ENCODE measurements at regions not wholly inside any gene's neighbourhood (a gene's known extent, or its start where the extent isn't known, plus 50 kb on each side); places are given as distances from the start of the nearest gene placed in this dataset.

GRCh38 chr3:156610154-156610553, 55.2 kb upstream of the SSR3 start:
- Histone ChIP-seq H3K4me1 (ENCODE audit: insufficient read depth, low read length) (peaks cover 9% of the 10 kb centered on the region), H3K27ac (ENCODE audit: low read length) (no peak overlapping the region), H4K20me1 (ENCODE audit: low read length) (no peaks in the 10 kb centered on the region), H3F3A (ENCODE audit: low read length, unreplicated experiment) (no peaks in the 10 kb centered on the region), H3K9me3 (ENCODE audit: low read length) (no peaks in the 10 kb centered on the region), H3K9ac (ENCODE audit: low read length) (no peak overlapping the region), H3K4me2 (ENCODE audit: low read length) (no peak overlapping the region), H3K36me3 (ENCODE audit: low read depth, low read length) (no peaks in the 10 kb centered on the region), H3K4me3 (ENCODE audit: low read length) (no peak overlapping the region), H3K27me3 (ENCODE audit: low read length) (no peaks in the 10 kb centered on the region), H2AFZ (ENCODE audit: low read length) (peak overlapping the region; percentile 11; the same call in 1 of the 2 replicates), H3K9me2 (replicated peaks; ENCODE audit: low read length) (no peaks in the 10 kb centered on the region), H3K79me2 (ENCODE audit: low read length) (no peaks in the 10 kb centered on the region)
- intact Hi-C loops (cut with micrococcal nuclease) = no loop called here
- no peak for DNase-seq
- ATAC-seq = no peak
- POLR2A ChIA-PET (ENCODE audit: unreplicated experiment) = no interaction called here
- no TSS peak for BruUV-seq (replicated peaks)
- no peak for TF ChIP-seq EZH2 (IDR thresholded peaks at IDR 0.05; ENCODE audit: low read length, unreplicated experiment)
- CTCF ChIA-PET = no interaction called here

- Histone ChIP-seq H3F3A (ENCODE audit: low read length, unreplicated experiment) (no peaks in the 10 kb centered on the region), H3K4me1 (ENCODE audit: insufficient read depth, low read length) (peaks cover 10% of the 10 kb centered on the region), H3K36me3 (ENCODE audit: low read depth, low read length) (no peaks in the 10 kb centered on the region), H3K9me3 (ENCODE audit: low read length) (no peaks in the 10 kb centered on the region), H3K79me2 (ENCODE audit: low read length) (no peaks in the 10 kb centered on the region), H3K9me2 (replicated peaks; ENCODE audit: low read length) (no peaks in the 10 kb centered on the region), H4K20me1 (ENCODE audit: low read length) (no peaks in the 10 kb centered on the region), H3K4me3 (ENCODE audit: low read length) (no peak overlapping the region), H3K4me2 (ENCODE audit: low read length) (no peak overlapping the region), H3K27me3 (ENCODE audit: low read length) (no peaks in the 10 kb centered on the region), H2AFZ (ENCODE audit: low read length) (peak overlapping the region; percentile 11; the same call in 1 of the 2 replicates), H3K9ac (ENCODE audit: low read length) (no peak overlapping the region), H3K27ac (ENCODE audit: low read length) (no peak overlapping the region)
- ATAC-seq (no peak), DNase-seq (no peak)
- intact Hi-C loops (cut with micrococcal nuclease) = no loop called here
- no TSS peak for BruUV-seq (replicated peaks)
- CTCF ChIA-PET = no interaction called here
- TF ChIP-seq EZH2 (IDR thresholded peaks at IDR 0.05; ENCODE audit: low read length, unreplicated experiment) = no peak
- no peak for TF ChIP-seq CTCF (conservative IDR thresholded peaks at IDR 0.05; ENCODE audit: low read depth, low read length)
- no peak for TF ChIP-seq EZH2phosphoT487 (IDR thresholded peaks at IDR 0.05; ENCODE audit: borderline replicate concordance, low read length)
- POLR2A ChIA-PET (ENCODE audit: unreplicated experiment) = no interaction called here
These were observed 54.6 kb upstream of the SSR3 start for GRCh38 chr3:156609546-156609945.

- Histone ChIP-seq H3F3A (ENCODE audit: low read length, unreplicated experiment) (no peaks in the 10 kb centered on the region), H3K4me3 (ENCODE audit: low read length) (no peak overlapping the region), H3K4me2 (ENCODE audit: low read length) (no peak overlapping the region), H4K20me1 (ENCODE audit: low read length) (no peaks in the 10 kb centered on the region), H3K9me3 (ENCODE audit: low read length) (no peaks in the 10 kb centered on the region), H3K36me3 (ENCODE audit: low read depth, low read length) (no peaks in the 10 kb centered on the region), H3K79me2 (ENCODE audit: low read length) (no peaks in the 10 kb centered on the region), H3K9ac (ENCODE audit: low read length) (no peak overlapping the region), H3K4me1 (ENCODE audit: insufficient read depth, low read length) (peaks cover 10% of the 10 kb centered on the region), H2AFZ (ENCODE audit: low read length) (no peak overlapping the region), H3K9me2 (replicated peaks; ENCODE audit: low read length) (no peaks in the 10 kb centered on the region), H3K27ac (ENCODE audit: low read length) (no peak overlapping the region), H3K27me3 (ENCODE audit: low read length) (no peaks in the 10 kb centered on the region)
- CTCF ChIA-PET = no interaction called here
- intact Hi-C loops (cut with micrococcal nuclease) = no loop called here
- no peak for DNase-seq
- no peak for ATAC-seq
- no TSS peak for BruUV-seq (replicated peaks)
- POLR2A ChIA-PET (ENCODE audit: unreplicated experiment) = no interaction called here
- TF ChIP-seq CTCF (conservative IDR thresholded peaks at IDR 0.05; ENCODE audit: low read depth, low read length) = no peak
- TF ChIP-seq EZH2phosphoT487 (IDR thresholded peaks at IDR 0.05; ENCODE audit: borderline replicate concordance, low read length) = no peak
These were observed 53.9 kb upstream of the SSR3 start for GRCh38 chr3:156608601-156609514.
